GM12891 (cell line): ENCODE measurements at regions not wholly inside any gene's neighbourhood (a gene's known extent, or its start where the extent isn't known, plus 50 kb on each side); places are given as distances from the start of the nearest gene placed in this dataset.
A peak's percentile ranks its signal among the peaks of the same experiment; 100 is the strongest.

ENCODE experiments used
- DNase-seq: peaks from one replicate; pipeline ENCODE4 v3.0.0; 2011; ENCODE audit warnings: low spot score; ENCODE audit not compliant: insufficient read length
- FAIRE-seq: peaks from 2 replicates; lab custom pipeline; 2011; peaks lifted over from hg19 to GRCh38; lab: Jason Lieb, UNC
- PAX5 ChIP-seq: IDR thresholded peaks from 2 replicates; pipeline ENCODE4 v1.6.1; 2011; ENCODE audit warnings: low read length, moderate library complexity, mild to moderate bottlenecking; ENCODE audit not compliant: insufficient read depth, severe bottlenecking
- POLR2A ChIP-seq: IDR thresholded peaks from 2 replicates; pipeline ENCODE4 v1.6.1; 2011; ENCODE audit warnings: low read depth, low read length, control low read depth
- POLR2AphosphoS5 ChIP-seq: IDR thresholded peaks from 2 replicates; pipeline ENCODE4 v1.6.1; 2011; ENCODE audit warnings: low read depth, low read length, control low read depth
- POU2F2 ChIP-seq: IDR thresholded peaks from 2 replicates; pipeline ENCODE4 v1.6.1; 2011; ENCODE audit warnings: low read depth, mild to moderate bottlenecking, control low read depth, low read length, moderate library complexity
- SPI1 ChIP-seq: IDR thresholded peaks from 2 replicates; pipeline ENCODE4 v1.6.1; 2011; ENCODE audit warnings: low read depth, low read length, control low read depth
- TAF1 ChIP-seq: IDR thresholded peaks from 2 replicates; pipeline ENCODE4 v1.6.1; 2011; ENCODE audit warnings: low read depth, low read length, control low read depth

- DNase-seq (no peak), FAIRE-seq (peak; percentile 50)
These were observed 60.0 kb upstream of the SPRY2 start for GRCh38 chr13:80400865-80401426.

GRCh38 chr13:80400164-80400864 is 59.4 kb upstream of the SPRY2 start:
- no peak for TF ChIP-seq POLR2A
- no peak for TF ChIP-seq SPI1
- TF ChIP-seq POLR2AphosphoS5 = no peak
- no peak for TF ChIP-seq POU2F2
- no peak for TF ChIP-seq PAX5
- no peak for TF ChIP-seq TAF1
- DNase-seq (no peak), FAIRE-seq (no peak)

More at GRCh38 chr13:80400865-80401426, 60.0 kb upstream of the SPRY2 start:
- TF ChIP-seq PAX5 = no peak
- peak; percentile 42; the same call in 1 of the 2 replicates for TF ChIP-seq SPI1

GRCh38 chr13:80399340-80400163 is 58.6 kb upstream of the SPRY2 start:
- TF ChIP-seq POU2F2 (no peak), SPI1 (no peak), PAX5 (no peak), POLR2AphosphoS5 (no peak), TAF1 (no peak), POLR2A (no peak)
- DNase-seq = no peak
- peak; percentile 33 for FAIRE-seq
